NB4 (cell line): ENCODE measurements at regions not wholly inside any gene's neighbourhood (a gene's known extent, or its start where the extent isn't known, plus 50 kb on each side); places are given as distances from the start of the nearest gene placed in this dataset.
A peak's percentile ranks its signal among the peaks of the same experiment; 100 is the strongest.

Experiments
- DNase-seq: peaks from one replicate; pipeline ENCODE4 v3.0.0; 2010; ENCODE audit warnings: low read depth
- H3K4me3 ChIP-seq: one replicate; pipeline ENCODE4 v1.5.1; 2011; ENCODE audit warnings: mild to moderate bottlenecking, low read depth, low read length, moderate library complexity
- MYC ChIP-seq: IDR thresholded peaks from 2 replicates; pipeline ENCODE4 v1.6.1; 2011; ENCODE audit warnings: low read depth, low read length
- POLR2A ChIP-seq: IDR thresholded peaks from 2 replicates; pipeline ENCODE4 v1.6.1; 2011; ENCODE audit warnings: mild to moderate bottlenecking; ENCODE audit not compliant: insufficient read length; ENCODE audit errors: extremely low read depth
- TF ChIP-seq, protein P1 (sequence below): IDR thresholded peaks from one replicate; pipeline ENCODE4 v1.5.1; 2012; ENCODE audit warnings: low read depth, low read length
- TF ChIP-seq, protein P2 (sequence below): IDR thresholded peaks from 2 replicates; pipeline ENCODE4 v1.6.1; 2011; ENCODE audit warnings: low read depth, low read length

DNA sequence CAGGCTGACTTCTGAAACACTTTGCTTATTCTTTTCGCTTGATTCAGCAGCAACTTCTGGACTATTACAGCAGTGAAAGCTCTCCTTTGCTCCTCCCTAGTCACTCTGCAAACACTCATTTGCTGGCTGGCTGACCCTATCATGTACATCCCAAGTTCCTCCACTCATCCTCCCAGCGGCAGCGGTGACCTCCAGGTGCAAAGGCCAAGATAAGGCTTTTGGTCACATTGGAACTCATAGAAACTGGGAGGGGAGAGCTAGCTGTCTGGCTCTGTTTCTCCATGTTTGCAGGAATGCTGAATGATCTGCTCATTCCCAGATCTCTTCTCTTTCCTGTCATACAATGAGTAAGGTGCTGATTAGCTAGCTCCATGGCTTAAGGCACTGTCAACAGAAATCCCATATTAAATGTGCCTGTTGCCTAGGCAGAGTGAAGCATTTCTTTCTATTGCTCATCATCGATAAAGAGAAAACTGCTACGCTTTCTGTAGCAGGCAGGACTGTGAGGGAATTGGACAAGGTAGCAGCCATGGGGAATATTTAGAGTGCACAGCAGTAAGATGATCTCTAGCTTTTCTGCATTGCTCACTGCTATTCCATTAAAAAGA lies 250.5 kb upstream of the PDE4D start:
- no peak for DNase-seq
- TF ChIP-seq, protein P1, sequence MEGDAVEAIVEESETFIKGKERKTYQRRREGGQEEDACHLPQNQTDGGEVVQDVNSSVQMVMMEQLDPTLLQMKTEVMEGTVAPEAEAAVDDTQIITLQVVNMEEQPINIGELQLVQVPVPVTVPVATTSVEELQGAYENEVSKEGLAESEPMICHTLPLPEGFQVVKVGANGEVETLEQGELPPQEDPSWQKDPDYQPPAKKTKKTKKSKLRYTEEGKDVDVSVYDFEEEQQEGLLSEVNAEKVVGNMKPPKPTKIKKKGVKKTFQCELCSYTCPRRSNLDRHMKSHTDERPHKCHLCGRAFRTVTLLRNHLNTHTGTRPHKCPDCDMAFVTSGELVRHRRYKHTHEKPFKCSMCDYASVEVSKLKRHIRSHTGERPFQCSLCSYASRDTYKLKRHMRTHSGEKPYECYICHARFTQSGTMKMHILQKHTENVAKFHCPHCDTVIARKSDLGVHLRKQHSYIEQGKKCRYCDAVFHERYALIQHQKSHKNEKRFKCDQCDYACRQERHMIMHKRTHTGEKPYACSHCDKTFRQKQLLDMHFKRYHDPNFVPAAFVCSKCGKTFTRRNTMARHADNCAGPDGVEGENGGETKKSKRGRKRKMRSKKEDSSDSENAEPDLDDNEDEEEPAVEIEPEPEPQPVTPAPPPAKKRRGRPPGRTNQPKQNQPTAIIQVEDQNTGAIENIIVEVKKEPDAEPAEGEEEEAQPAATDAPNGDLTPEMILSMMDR: no peak
- TF ChIP-seq MYC (no peak), POLR2A (no peak)
- TF ChIP-seq, protein P2, sequence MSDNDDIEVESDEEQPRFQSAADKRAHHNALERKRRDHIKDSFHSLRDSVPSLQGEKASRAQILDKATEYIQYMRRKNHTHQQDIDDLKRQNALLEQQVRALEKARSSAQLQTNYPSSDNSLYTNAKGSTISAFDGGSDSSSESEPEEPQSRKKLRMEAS: no peak
- H3K4me3 ChIP-seq: no peak overlapping the region

DNA sequence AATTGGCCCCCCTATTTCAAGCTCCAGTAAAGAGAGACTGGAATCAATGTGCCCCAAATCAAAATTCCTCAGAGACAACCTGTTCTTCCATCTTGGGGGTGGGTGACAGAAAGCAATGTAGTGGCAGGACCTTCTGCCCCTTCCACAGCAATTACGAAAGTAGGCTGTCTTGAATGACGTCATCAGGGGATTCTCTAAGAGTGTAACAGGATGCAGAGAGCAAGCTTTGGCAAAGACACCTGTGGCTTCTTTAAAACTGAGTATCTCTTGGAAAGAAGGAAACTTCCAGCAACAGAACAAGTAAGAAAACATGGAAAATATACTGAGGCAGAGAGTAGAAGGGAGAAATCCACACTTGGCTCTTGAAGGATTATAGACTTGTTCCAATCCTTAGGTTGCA lies 247.6 kb upstream of the PDE4D start:
- DNase-seq: peak; percentile 12
- no peak overlapping the region for H3K4me3 ChIP-seq
- no peak for TF ChIP-seq POLR2A

DNA sequence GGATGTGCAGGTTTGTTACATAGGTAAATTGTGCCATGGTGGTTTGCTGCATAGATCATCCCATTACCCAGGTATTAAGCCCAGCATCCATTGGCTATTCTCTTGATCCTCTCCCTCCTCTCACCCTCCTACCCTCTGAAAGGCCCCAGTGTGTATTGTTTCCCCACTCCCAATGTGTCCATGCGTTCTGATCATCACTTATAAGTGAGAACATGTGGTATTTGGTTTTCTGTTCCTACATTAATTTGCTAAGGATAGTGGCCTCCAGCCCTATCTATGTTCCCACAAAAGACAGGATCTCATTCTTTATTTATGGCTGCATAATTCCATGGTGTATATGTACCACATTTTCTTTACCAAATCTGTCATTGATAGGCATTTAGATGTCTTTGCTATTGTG lies 243.3 kb upstream of the PDE4D start:
- TF ChIP-seq, protein P1: no peak
- TF ChIP-seq POLR2A (no peak), MYC (no peak)
- TF ChIP-seq, protein P2: no peak
- no peak for DNase-seq
- H3K4me3 ChIP-seq: no peak overlapping the region

DNA sequence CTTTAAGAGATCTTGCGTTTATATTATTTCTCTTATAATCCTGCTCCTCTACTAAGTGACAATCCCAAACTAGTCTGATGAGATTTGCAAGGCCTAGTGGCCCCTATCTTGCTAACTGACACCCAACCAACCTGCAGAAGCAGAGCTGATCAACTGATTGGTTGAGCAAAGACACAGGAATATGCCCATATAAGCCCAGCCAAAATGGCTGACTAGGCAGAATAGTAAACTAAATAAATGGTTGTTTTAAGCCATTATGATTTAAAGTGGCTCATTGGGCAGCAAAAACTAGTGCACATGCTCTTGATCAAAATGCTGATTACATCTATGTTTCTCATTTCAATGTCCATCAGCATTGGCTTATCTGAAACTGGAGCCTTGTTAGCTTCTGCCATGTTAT lies 238.0 kb upstream of the PDE4D start:
- TF ChIP-seq POLR2A: no peak
- TF ChIP-seq MYC: no peak
- TF ChIP-seq, protein P2: no peak
- TF ChIP-seq, protein P1: no peak
- no peak overlapping the region for H3K4me3 ChIP-seq
- no peak for DNase-seq

DNA sequence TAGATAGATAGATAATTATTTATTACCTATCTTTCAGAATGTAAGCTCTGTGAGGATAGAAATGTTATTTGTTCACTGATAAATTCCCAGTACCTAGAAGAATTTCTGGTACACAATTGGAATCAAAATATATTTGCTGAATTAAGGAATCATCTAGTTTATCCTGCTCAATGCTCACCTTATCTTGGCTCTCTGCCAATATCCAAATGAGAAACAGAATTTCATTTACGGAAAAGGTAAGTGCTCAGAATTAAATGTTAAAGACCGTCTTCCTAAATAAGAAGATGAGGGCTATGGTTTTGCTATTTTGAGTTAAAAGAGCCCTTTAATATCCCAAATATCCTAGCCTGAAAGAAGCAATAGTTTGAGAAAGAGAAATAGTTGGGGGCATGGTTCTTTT lies 232.1 kb upstream of the PDE4D start:
- H3K4me3 ChIP-seq: no peak overlapping the region
- no peak for DNase-seq
- TF ChIP-seq MYC (no peak), POLR2A (no peak)
- TF ChIP-seq, protein P2: no peak
- TF ChIP-seq, protein P1: no peak

DNA sequence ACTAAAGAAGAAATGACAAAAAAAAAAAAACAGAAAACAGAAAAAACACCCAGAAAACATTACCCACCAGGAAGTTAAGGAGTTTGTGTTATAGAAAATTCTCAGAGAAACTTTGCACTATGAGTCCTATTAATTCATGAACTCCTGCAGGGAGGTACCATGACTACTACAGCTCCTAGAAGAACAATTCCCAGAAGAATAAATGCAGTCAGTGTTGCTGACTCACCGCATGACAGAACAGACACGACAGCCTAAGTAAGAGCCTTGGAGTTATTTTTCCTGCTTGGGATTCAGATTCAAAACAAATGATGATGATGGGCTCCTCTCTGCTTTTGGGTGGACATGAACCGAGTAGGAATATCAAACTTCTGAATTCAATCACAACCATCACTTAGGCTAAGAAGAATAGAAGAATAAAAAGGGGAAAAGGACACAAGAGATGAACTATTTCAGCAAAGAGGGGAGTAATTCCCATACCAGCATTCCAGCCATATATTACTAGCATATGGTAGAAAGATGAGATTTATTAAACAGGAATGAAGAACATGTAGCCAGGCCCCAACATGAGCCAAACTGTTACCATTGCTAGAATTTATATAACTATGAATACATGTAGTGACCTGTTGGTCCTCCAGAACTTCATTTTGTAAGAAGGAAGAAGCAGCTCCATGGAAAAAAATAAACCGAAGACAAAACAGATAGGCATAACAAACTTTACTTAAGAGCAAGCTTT lies 209.6 kb upstream of the PDE4D start:
- peak; percentile 5 for DNase-seq
- TF ChIP-seq, protein P1: no peak
- TF ChIP-seq MYC (no peak), POLR2A (no peak)
- TF ChIP-seq, protein P2: no peak
- H3K4me3 ChIP-seq: no peak overlapping the region
